ENCODE measurements at regions not wholly inside any gene's neighbourhood (a gene's known extent, or its start where the extent isn't known, plus 50 kb on each side); places are given as distances from the start of the nearest gene placed in this dataset.

GRCh38 chr14:86652526-86652925 is 1122.6 kb downstream of the FLRT2 start:
- Mint-ChIP-seq H3K27ac (no peak overlapping the region), H3K27me3 (no peaks in the 10 kb centered on the region), H3K9me3 (peaks cover 14% of the 10 kb centered on the region), H3K4me1 (no peaks in the 10 kb centered on the region), H3K36me3 (no peaks in the 10 kb centered on the region), H3K4me3 (no peak overlapping the region)
- no peak for ATAC-seq

- Mint-ChIP-seq H3K9me3 (peaks cover 2% of the 10 kb centered on the region), H3K27ac (no peak overlapping the region), H3K36me3 (no peaks in the 10 kb centered on the region), H3K4me1 (no peaks in the 10 kb centered on the region), H3K27me3 (no peaks in the 10 kb centered on the region), H3K4me3 (no peak overlapping the region)
- no peak for ATAC-seq
These were observed 1117.0 kb downstream of the FLRT2 start for GRCh38 chr14:86646696-86647690.

- Mint-ChIP-seq H3K27ac (no peak overlapping the region), H3K4me3 (no peak overlapping the region), H3K9me3 (no peaks in the 10 kb centered on the region), H3K36me3 (no peaks in the 10 kb centered on the region), H3K4me1 (no peaks in the 10 kb centered on the region), H3K27me3 (no peaks in the 10 kb centered on the region)
- ATAC-seq: no peak
These were observed 1116.2 kb downstream of the FLRT2 start for GRCh38 chr14:86646125-86646524.

- Mint-ChIP-seq H3K36me3 (no peaks in the 10 kb centered on the region), H3K27me3 (no peaks in the 10 kb centered on the region), H3K9me3 (peaks cover 6% of the 10 kb centered on the region), H3K27ac (no peak overlapping the region), H3K4me3 (no peak overlapping the region), H3K4me1 (no peaks in the 10 kb centered on the region)
- ATAC-seq: no peak
These were observed 1111.4 kb downstream of the FLRT2 start for GRCh38 chr14:86641310-86641709.

- Mint-ChIP-seq H3K27me3 (no peaks in the 10 kb centered on the region), H3K4me1 (no peaks in the 10 kb centered on the region), H3K4me3 (no peak overlapping the region), H3K36me3 (no peaks in the 10 kb centered on the region), H3K9me3 (peaks cover 9% of the 10 kb centered on the region), H3K27ac (no peak overlapping the region)
- no peak for ATAC-seq
These were observed 1110.3 kb downstream of the FLRT2 start for GRCh38 chr14:86640288-86640687.

GRCh38 chr14:86639666-86640065 is 1109.7 kb downstream of the FLRT2 start:
- Mint-ChIP-seq H3K4me3 (no peak overlapping the region), H3K27me3 (no peaks in the 10 kb centered on the region), H3K36me3 (no peaks in the 10 kb centered on the region), H3K4me1 (no peaks in the 10 kb centered on the region), H3K27ac (no peak overlapping the region), H3K9me3 (peaks cover 9% of the 10 kb centered on the region)
- no peak for ATAC-seq

- peaks cover 9% of the 10 kb centered on the region for H3K9me3 Mint-ChIP-seq
- H3K4me3 Mint-ChIP-seq: no peak overlapping the region
- no peaks in the 10 kb centered on the region for H3K27me3 Mint-ChIP-seq
- no peak for ATAC-seq
- H3K36me3 Mint-ChIP-seq: no peaks in the 10 kb centered on the region
- no peaks in the 10 kb centered on the region for H3K4me1 Mint-ChIP-seq
- H3K27ac Mint-ChIP-seq: no peak overlapping the region
These were observed 1109.2 kb downstream of the FLRT2 start for GRCh38 chr14:86639146-86639545.

GRCh38 chr14:86627080-86627479 is 1097.1 kb downstream of the FLRT2 start:
- Mint-ChIP-seq H3K27me3 (no peaks in the 10 kb centered on the region), H3K4me3 (no peak overlapping the region), H3K4me1 (no peaks in the 10 kb centered on the region), H3K27ac (no peak overlapping the region), H3K36me3 (no peaks in the 10 kb centered on the region), H3K9me3 (peaks cover 6% of the 10 kb centered on the region)
- no peak for ATAC-seq

GRCh38 chr14:86626530-86626929 is 1096.6 kb downstream of the FLRT2 start:
- Mint-ChIP-seq H3K27me3 (no peaks in the 10 kb centered on the region), H3K4me3 (no peak overlapping the region), H3K9me3 (peaks cover 6% of the 10 kb centered on the region), H3K4me1 (no peaks in the 10 kb centered on the region), H3K36me3 (no peaks in the 10 kb centered on the region), H3K27ac (no peak overlapping the region)
- ATAC-seq: no peak

- H3K27ac Mint-ChIP-seq: no peak overlapping the region
These were observed 1095.7 kb downstream of the FLRT2 start for GRCh38 chr14:86625637-86626036.

GRCh38 chr14:86619726-86620125 is 1089.8 kb downstream of the FLRT2 start:
- no peaks in the 10 kb centered on the region for H3K36me3 Mint-ChIP-seq
- peaks cover 5% of the 10 kb centered on the region for H3K9me3 Mint-ChIP-seq
- no peak overlapping the region for H3K27ac Mint-ChIP-seq
- H3K4me1 Mint-ChIP-seq: no peaks in the 10 kb centered on the region
- no peak overlapping the region for H3K4me3 Mint-ChIP-seq
- H3K27me3 Mint-ChIP-seq: no peaks in the 10 kb centered on the region
- ATAC-seq: no peak

More at GRCh38 chr14:86625637-86626036, 1095.7 kb downstream of the FLRT2 start:
- no peak for ATAC-seq
- H3K36me3 Mint-ChIP-seq: no peaks in the 10 kb centered on the region
- no peak overlapping the region for H3K4me3 Mint-ChIP-seq
- H3K4me1 Mint-ChIP-seq: no peaks in the 10 kb centered on the region
- peaks cover 7% of the 10 kb centered on the region for H3K9me3 Mint-ChIP-seq
- no peaks in the 10 kb centered on the region for H3K27me3 Mint-ChIP-seq

- no peaks in the 10 kb centered on the region for H3K4me1 Mint-ChIP-seq
- no peak overlapping the region for H3K27ac Mint-ChIP-seq
- no peaks in the 10 kb centered on the region for H3K9me3 Mint-ChIP-seq
- ATAC-seq: no peak
- H3K4me3 Mint-ChIP-seq: no peak overlapping the region
- H3K27me3 Mint-ChIP-seq: no peaks in the 10 kb centered on the region
- no peaks in the 10 kb centered on the region for H3K36me3 Mint-ChIP-seq
These were observed 1083.8 kb downstream of the FLRT2 start for GRCh38 chr14:86613786-86614185.

- Mint-ChIP-seq H3K27me3 (no peaks in the 10 kb centered on the region), H3K36me3 (no peaks in the 10 kb centered on the region), H3K4me3 (no peak overlapping the region), H3K27ac (no peak overlapping the region), H3K9me3 (no peaks in the 10 kb centered on the region), H3K4me1 (no peaks in the 10 kb centered on the region)
- ATAC-seq: no peak
These were observed 1083.2 kb downstream of the FLRT2 start for GRCh38 chr14:86613126-86613525.

GRCh38 chr14:86604561-86604960 is 1074.6 kb downstream of the FLRT2 start:
- H3K27me3 Mint-ChIP-seq: no peaks in the 10 kb centered on the region
- ATAC-seq: no peak
- no peaks in the 10 kb centered on the region for H3K36me3 Mint-ChIP-seq
- H3K9me3 Mint-ChIP-seq: peaks cover 13% of the 10 kb centered on the region
- H3K27ac Mint-ChIP-seq: no peak overlapping the region
- no peaks in the 10 kb centered on the region for H3K4me1 Mint-ChIP-seq
- no peak overlapping the region for H3K4me3 Mint-ChIP-seq

- H3K27me3 Mint-ChIP-seq: no peaks in the 10 kb centered on the region
- no peak overlapping the region for H3K4me3 Mint-ChIP-seq
- no peaks in the 10 kb centered on the region for H3K4me1 Mint-ChIP-seq
- ATAC-seq: no peak
- H3K9me3 Mint-ChIP-seq: peaks cover 13% of the 10 kb centered on the region
- no peaks in the 10 kb centered on the region for H3K36me3 Mint-ChIP-seq
- no peak overlapping the region for H3K27ac Mint-ChIP-seq
These were observed 1072.3 kb downstream of the FLRT2 start for GRCh38 chr14:86602263-86602662.

- Mint-ChIP-seq H3K9me3 (peaks cover 13% of the 10 kb centered on the region), H3K27ac (no peak overlapping the region), H3K27me3 (no peaks in the 10 kb centered on the region), H3K4me3 (no peak overlapping the region), H3K4me1 (no peaks in the 10 kb centered on the region), H3K36me3 (no peaks in the 10 kb centered on the region)
- ATAC-seq: no peak
These were observed 1071.9 kb downstream of the FLRT2 start for GRCh38 chr14:86601813-86602212.

All from stimulated activated memory B cell treated with anti-CD40 and anti-IgM and Interleukin-4, amounts not matched to agents 10 μg/mL and 1 μg/mL and 100 μg/mL, for 72 hours (primary cell).